PC-9 (cell line): ENCODE measurements at regions not wholly inside any gene's neighbourhood (a gene's known extent, or its start where the extent isn't known, plus 50 kb on each side); places are given as distances from the start of the nearest gene placed in this dataset.

Experiments used
- BruUV-seq: library from RNA; stranded (reverse); fragments of 400-500 nt; replicated peaks from 2 replicates; lab custom pipeline; 2021; lab: Mats Ljungman, UMichigan
- CTCF ChIA-PET: fragments of 300-600 bp; sonication (Branson Sonifier 250); formaldehyde crosslinking; loops from one replicate; lab custom pipeline; 2022; ENCODE audit warnings: antibody characterized with exemption; lab: Charles Lee
- POLR2A ChIA-PET: fragments of 300-600 bp; sonication (Branson Sonifier 250); formaldehyde crosslinking; loops from one replicate; lab custom pipeline; 2022; ENCODE audit warnings: antibody characterized with exemption; ENCODE audit not compliant: unreplicated experiment; lab: Charles Lee
- DNase-seq, 2 experiments: peaks; one replicate each; pipeline versions ENCODE4 v3.0.0 to v3.0.0-alpha.2; 2015 to 2022; ENCODE audit warnings: mixed read lengths in 1 of 2
- H2AFZ ChIP-seq: fragments of 200-600 bp; sonication (generic); 2 replicates; pipeline ENCODE4 v1.8.1; 2017; ENCODE audit warnings: antibody characterized with exemption
- H3F3A ChIP-seq: fragments of 200-600 bp; sonication (generic); 2 replicates; pipeline ENCODE4 v1.8.1; 2017; ENCODE audit warnings: antibody characterized with exemption, mild to moderate bottlenecking, low read depth; ENCODE audit not compliant: insufficient read depth
- H3K27ac ChIP-seq: fragments of 200-600 bp; sonication (generic); 2 replicates; pipeline ENCODE4 v1.6.1; 2016; ENCODE audit warnings: mixed run types
- H3K27me3 ChIP-seq: fragments of 200-600 bp; sonication (generic); 2 replicates; pipeline ENCODE4 v1.6.1; 2016; ENCODE audit warnings: low read depth, mixed run types; ENCODE audit not compliant: insufficient read depth
- H3K36me3 ChIP-seq: fragments of 200-600 bp; sonication (generic); 2 replicates; pipeline ENCODE4 v1.6.1; 2016; ENCODE audit warnings: low read depth, mixed run types
- H3K4me1 ChIP-seq: fragments of 200-600 bp; sonication (generic); replicated peaks from 2 replicates; pipeline ENCODE4 v1.6.1; 2016; ENCODE audit warnings: mixed run types; ENCODE audit not compliant: insufficient read depth
- H3K4me2 ChIP-seq: fragments of 200-600 bp; sonication (generic); 2 replicates; pipeline ENCODE4 v1.6.1; 2017; ENCODE audit warnings: mixed run types
- H3K4me3 ChIP-seq: fragments of 200-600 bp; sonication (generic); 2 replicates; pipeline ENCODE4 v1.6.1; 2016; ENCODE audit warnings: mixed run types
- H3K79me2 ChIP-seq: fragments of 200-600 bp; sonication (generic); 2 replicates; pipeline ENCODE4 v1.6.1; 2017; ENCODE audit warnings: low read depth, mixed run types
- H3K9me2 ChIP-seq: fragments of 200-600 bp; sonication (generic); 2 replicates; pipeline ENCODE4 v1.8.1; 2017; ENCODE audit warnings: mild to moderate bottlenecking; ENCODE audit not compliant: insufficient read depth
- H3K9me3 ChIP-seq: fragments of 200-600 bp; sonication (generic); 2 replicates; pipeline ENCODE4 v1.8.1; 2016; ENCODE audit warnings: low read depth; ENCODE audit not compliant: insufficient read depth
- H4K20me1 ChIP-seq: fragments of 200-600 bp; sonication (generic); 2 replicates; pipeline ENCODE4 v1.8.1; 2017; ENCODE audit not compliant: insufficient read depth
- CTCF ChIP-seq: fragments of 200-600 bp; sonication (generic); conservative IDR thresholded peaks from 2 replicates; pipeline ENCODE4 v1.6.1; 2017; ENCODE audit warnings: mixed run types, antibody characterized with exemption, mild to moderate bottlenecking, moderate library complexity
- EZH2 ChIP-seq: fragments of 200-600 bp; sonication (generic); IDR thresholded peaks from 2 replicates; pipeline ENCODE4 v1.8.0; 2017; ENCODE audit warnings: antibody characterized with exemption, low read depth
- intact Hi-C: fragments of 100-400 bp; cut with micrococcal nuclease; formaldehyde crosslinking; loops from one replicate; pipeline ENCODE4 v1.10.0; 2022; ENCODE audit not compliant: unreplicated experiment

GRCh38 chr12:71036526-71036925 is 116.0 kb upstream of the PTPRR start:
- no peaks in the 10 kb centered on the region for H3K9me3 ChIP-seq
- no peak overlapping the region for H3K4me3 ChIP-seq
- H3K4me1 ChIP-seq, result no peaks in the 10 kb centered on the region
- H3K4me2 ChIP-seq, result no peak overlapping the region
- H3K79me2 ChIP-seq, result no peaks in the 10 kb centered on the region
- no peaks in the 10 kb centered on the region for H3K36me3 ChIP-seq
- TF ChIP-seq CTCF, result no peak
- no peak for TF ChIP-seq EZH2
- intact Hi-C loops, result no loop called here
- H4K20me1 ChIP-seq, result no peaks in the 10 kb centered on the region
- BruUV-seq, result no TSS peak
- H3F3A ChIP-seq, result no peaks in the 10 kb centered on the region
- no peak overlapping the region for H3K27ac ChIP-seq
- peaks cover 5% of the 10 kb centered on the region; the same call in 1 of the 2 replicates for H3K9me2 ChIP-seq
- ChIA-PET CTCF (no interaction called here), POLR2A (no interaction called here)
- no peak overlapping the region for H2AFZ ChIP-seq
- H3K27me3 ChIP-seq, result no peaks in the 10 kb centered on the region
- DNase-seq, result no peak

GRCh38 chr12:71032933-71033332 is 112.4 kb upstream of the PTPRR start:
- BruUV-seq, result no TSS peak
- H3K27me3 ChIP-seq, result 0 out of 2 replicates have a peak, but pooled peaks cover 7% of the 10 kb centered on the region
- H3K9me2 ChIP-seq, result peaks cover 5% of the 10 kb centered on the region; the same call in 1 of the 2 replicates
- H3K4me2 ChIP-seq, result no peak overlapping the region
- no peaks in the 10 kb centered on the region for H4K20me1 ChIP-seq
- H2AFZ ChIP-seq, result no peak overlapping the region
- no peak overlapping the region for H3K4me3 ChIP-seq
- H3K27ac ChIP-seq, result no peak overlapping the region
- no peaks in the 10 kb centered on the region for H3F3A ChIP-seq
- POLR2A ChIA-PET, result no interaction called here
- H3K4me1 ChIP-seq, result no peaks in the 10 kb centered on the region
- intact Hi-C loops, result no loop called here
- CTCF ChIA-PET, result no interaction called here
- H3K36me3 ChIP-seq, result no peaks in the 10 kb centered on the region
- no peaks in the 10 kb centered on the region for H3K79me2 ChIP-seq
- TF ChIP-seq CTCF, result no peak
- no peak for TF ChIP-seq EZH2
- H3K9me3 ChIP-seq, result no peaks in the 10 kb centered on the region
- DNase-seq, result no peak

GRCh38 chr12:71029302-71029701 is 108.8 kb upstream of the PTPRR start:
- Histone ChIP-seq H3F3A (no peaks in the 10 kb centered on the region), H3K4me1 (no peaks in the 10 kb centered on the region), H3K79me2 (no peaks in the 10 kb centered on the region), H3K27me3 (0 out of 2 replicates have a peak, but pooled peaks cover 7% of the 10 kb centered on the region), H3K27ac (no peak overlapping the region), H3K9me2 (peaks cover 5% of the 10 kb centered on the region; the same call in 1 of the 2 replicates), H2AFZ (no peak overlapping the region), H3K9me3 (no peaks in the 10 kb centered on the region), H3K4me3 (no peak overlapping the region), H4K20me1 (no peaks in the 10 kb centered on the region), H3K36me3 (no peaks in the 10 kb centered on the region), H3K4me2 (no peak overlapping the region)
- BruUV-seq, result no TSS peak
- intact Hi-C loops, result no loop called here
- TF ChIP-seq CTCF (no peak), EZH2 (no peak)
- DNase-seq, result no peak
- POLR2A ChIA-PET, result no interaction called here
- CTCF ChIA-PET, result no interaction called here
